ENCODE measurements at regions not wholly inside any gene's neighbourhood (a gene's known extent, or its start where the extent isn't known, plus 50 kb on each side); places are given as distances from the start of the nearest gene placed in this dataset.

GRCh38 chr6:160883560-160883959 lies 108.0 kb upstream of the MAP3K4 start:
- TF ChIP-seq CTCF (conservative IDR thresholded peaks at IDR 0.05 in 1 of 2, IDR thresholded peaks at IDR 0.05 in 1 of 2; ENCODE audit: extremely low read depth in 1 of 2, insufficient read depth in 1 of 2, low read depth in 1 of 2, low read length in 2 of 2) (no peak), EZH2 (IDR thresholded peaks at IDR 0.05; ENCODE audit: borderline replicate concordance, low read length) (no peak)

Measured in mammary epithelial cell (primary cell).